Kidney (tissue), 13 donors: ENCODE measurements at regions not wholly inside any gene's neighbourhood (a gene's known extent, or its start where the extent isn't known, plus 50 kb on each side); places are given as distances from the start of the nearest gene placed in this dataset.

Experiments
- DNase-seq, 5 donors: peaks; one replicate each; pipeline ENCODE4 v3.0.0-alpha.2; 2013 to 2020
- FAIRE-seq: peaks from 2 replicates; lab custom pipeline; 2012; peaks lifted over from hg19 to GRCh38; lab: Jason Lieb, UNC
- H3K27ac ChIP-seq, 2 donors: one replicate each; pipeline ENCODE4 v1.7.0; 2013; ENCODE audit warnings: low read depth in 2 of 2, low read length in 2 of 2, inconsistent platforms in 1 of 2
- H3K27me3 ChIP-seq: one replicate; pipeline ENCODE4 v1.7.1; 2013; ENCODE audit warnings: low read length, inconsistent platforms; ENCODE audit not compliant: control insufficient read depth, insufficient read depth
- H3K36me3 ChIP-seq, 3 donors: one replicate each; pipeline versions ENCODE4 v1.7.0 to v1.7.1; 2013; ENCODE audit warnings: low read length in 3 of 3, control low read depth in 1 of 3, inconsistent platforms in 1 of 3; ENCODE audit not compliant: insufficient read depth in 3 of 3, control insufficient read depth in 2 of 3
- H3K4me1 ChIP-seq, 3 donors: one replicate each; pipeline versions ENCODE4 v1.7.0 to v1.7.1; 2013; ENCODE audit warnings: low read length in 3 of 3, inconsistent platforms in 1 of 3, low read depth in 1 of 3; ENCODE audit not compliant: control insufficient read depth in 2 of 3, insufficient read depth in 2 of 3
- H3K4me3 ChIP-seq, 3 donors: one replicate each; pipeline versions ENCODE4 v1.7.0 to v1.8.1; 2013; ENCODE audit warnings: low read length in 3 of 3, control low read depth in 1 of 3, inconsistent platforms in 1 of 3
- H3K9ac ChIP-seq, 3 donors: one replicate each; pipeline versions ENCODE4 v1.7.0 to v1.7.1; 2013; ENCODE audit warnings: low read length in 3 of 3, control low read depth in 1 of 3, inconsistent platforms in 1 of 3
- H3K9me3 ChIP-seq, 3 donors: one replicate each; pipeline versions ENCODE4 v1.7.0 to v1.7.1; 2013; ENCODE audit warnings: low read length in 3 of 3, control low read depth in 1 of 3, inconsistent platforms in 1 of 3; ENCODE audit not compliant: control insufficient read depth in 2 of 3, insufficient read depth in 1 of 3
- intact Hi-C: fragments of 100-400 bp; cut with DNase I; formaldehyde crosslinking; loops from one replicate; pipeline ENCODE4 v1.11.1; 2022
- TF ChIP-seq, protein P1 (sequence below): IDR thresholded peaks from 3 replicates; pipeline ENCODE4 v1.5.1; 2012; ENCODE audit warnings: mild to moderate bottlenecking, moderate library complexity, borderline replicate concordance; ENCODE audit not compliant: insufficient read depth; ENCODE audit errors: extremely low read depth
- donor health status: control.
- donor health status: control.
- donor health status: control.
- donor health status: control.
- donor health status: control.
- donor health status: DM: yes; HTN: yes; CAD: no.
- donor health status: Normal renal cell carcinoma (clear cell type).

DNA sequence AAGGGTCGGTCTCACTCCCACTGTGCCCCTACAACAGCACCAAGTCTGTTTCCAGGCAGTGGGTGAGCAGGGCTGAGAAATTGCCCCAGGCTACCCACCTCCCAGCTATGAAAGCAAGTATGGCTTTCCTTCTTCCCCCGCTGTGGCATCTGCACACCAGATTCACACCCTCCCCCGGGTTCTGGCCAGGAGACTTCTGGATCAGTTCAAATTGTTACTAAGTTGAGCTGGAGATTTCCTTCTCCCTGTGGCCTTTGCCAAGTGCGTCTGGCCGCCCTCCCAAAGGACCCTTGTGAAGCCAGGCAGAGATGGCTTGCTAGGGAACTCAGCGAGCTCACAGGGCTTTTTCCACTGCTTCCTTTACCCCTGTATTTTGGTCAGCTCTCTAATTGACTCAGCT, 555.4 kb downstream of the SH2D4B start:
- Histone ChIP-seq H3K4me3 (no peak overlapping the region), H3K27me3 (no peaks in the 10 kb centered on the region), H3K9ac (no peak overlapping the region), H3K4me1 (no peaks in the 10 kb centered on the region), H3K27ac (no peak overlapping the region), H3K9me3 (no peaks in the 10 kb centered on the region), H3K36me3 (no peaks in the 10 kb centered on the region)
- TF ChIP-seq, protein P1, sequence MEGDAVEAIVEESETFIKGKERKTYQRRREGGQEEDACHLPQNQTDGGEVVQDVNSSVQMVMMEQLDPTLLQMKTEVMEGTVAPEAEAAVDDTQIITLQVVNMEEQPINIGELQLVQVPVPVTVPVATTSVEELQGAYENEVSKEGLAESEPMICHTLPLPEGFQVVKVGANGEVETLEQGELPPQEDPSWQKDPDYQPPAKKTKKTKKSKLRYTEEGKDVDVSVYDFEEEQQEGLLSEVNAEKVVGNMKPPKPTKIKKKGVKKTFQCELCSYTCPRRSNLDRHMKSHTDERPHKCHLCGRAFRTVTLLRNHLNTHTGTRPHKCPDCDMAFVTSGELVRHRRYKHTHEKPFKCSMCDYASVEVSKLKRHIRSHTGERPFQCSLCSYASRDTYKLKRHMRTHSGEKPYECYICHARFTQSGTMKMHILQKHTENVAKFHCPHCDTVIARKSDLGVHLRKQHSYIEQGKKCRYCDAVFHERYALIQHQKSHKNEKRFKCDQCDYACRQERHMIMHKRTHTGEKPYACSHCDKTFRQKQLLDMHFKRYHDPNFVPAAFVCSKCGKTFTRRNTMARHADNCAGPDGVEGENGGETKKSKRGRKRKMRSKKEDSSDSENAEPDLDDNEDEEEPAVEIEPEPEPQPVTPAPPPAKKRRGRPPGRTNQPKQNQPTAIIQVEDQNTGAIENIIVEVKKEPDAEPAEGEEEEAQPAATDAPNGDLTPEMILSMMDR, result no peak
- DNase-seq, result no peak
- no peak for FAIRE-seq
- intact Hi-C loops, result no loop called here

DNA sequence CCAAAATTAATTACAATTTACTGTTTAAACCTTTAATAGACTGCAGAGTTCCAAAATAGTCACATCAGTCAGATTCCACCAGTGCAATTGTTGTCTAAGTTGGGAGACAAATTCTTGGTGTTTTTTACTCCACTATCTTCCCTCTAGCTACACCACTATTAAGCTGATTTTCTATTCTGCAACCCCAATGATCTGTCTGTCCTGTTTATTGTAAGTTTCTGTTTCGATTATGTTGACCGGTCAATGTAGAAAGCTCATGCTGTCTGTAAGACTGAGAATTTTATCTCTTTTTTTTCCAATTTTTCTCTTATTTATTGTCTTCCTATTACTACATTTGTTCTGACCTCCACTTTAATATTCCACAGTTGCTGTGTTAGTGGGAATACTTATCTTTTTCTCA, 557.5 kb downstream of the SH2D4B start:
- Histone ChIP-seq H3K4me3 (no peak overlapping the region), H3K27me3 (no peaks in the 10 kb centered on the region), H3K36me3 (no peaks in the 10 kb centered on the region), H3K9ac (no peak overlapping the region), H3K4me1 (no peaks in the 10 kb centered on the region), H3K9me3 (no peaks in the 10 kb centered on the region), H3K27ac (no peak overlapping the region)
- FAIRE-seq, result no peak
- intact Hi-C loops, result no loop called here
- TF ChIP-seq, protein P1, result no peak
- DNase-seq, result no peak

DNA sequence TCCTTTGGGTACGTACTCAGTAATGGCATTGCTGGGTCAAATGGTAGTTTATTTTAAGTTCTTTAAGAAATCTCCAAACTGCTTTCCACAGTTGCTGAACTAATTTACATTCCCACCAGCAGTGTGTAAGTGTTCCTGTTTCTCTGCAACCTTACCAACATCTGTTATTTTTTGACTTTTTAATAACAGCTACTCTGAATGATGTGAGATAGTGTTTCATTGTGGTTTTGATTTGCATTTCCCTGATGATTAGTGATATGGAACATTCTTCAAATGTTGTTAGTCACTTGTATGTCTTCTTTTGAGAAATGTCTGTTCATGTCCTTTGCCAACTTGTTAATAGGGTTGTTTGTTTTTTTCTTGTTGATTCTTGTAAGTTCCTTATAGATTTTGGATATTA, 558.9 kb downstream of the SH2D4B start:
- Histone ChIP-seq H3K36me3 (no peaks in the 10 kb centered on the region), H3K27ac (no peak overlapping the region), H3K27me3 (no peaks in the 10 kb centered on the region), H3K9me3 (no peaks in the 10 kb centered on the region), H3K4me3 (no peak overlapping the region), H3K4me1 (no peaks in the 10 kb centered on the region), H3K9ac (no peak overlapping the region)
- FAIRE-seq (no peak), DNase-seq (no peak)
- intact Hi-C loops, result no loop called here
- TF ChIP-seq, protein P1, result no peak

DNA sequence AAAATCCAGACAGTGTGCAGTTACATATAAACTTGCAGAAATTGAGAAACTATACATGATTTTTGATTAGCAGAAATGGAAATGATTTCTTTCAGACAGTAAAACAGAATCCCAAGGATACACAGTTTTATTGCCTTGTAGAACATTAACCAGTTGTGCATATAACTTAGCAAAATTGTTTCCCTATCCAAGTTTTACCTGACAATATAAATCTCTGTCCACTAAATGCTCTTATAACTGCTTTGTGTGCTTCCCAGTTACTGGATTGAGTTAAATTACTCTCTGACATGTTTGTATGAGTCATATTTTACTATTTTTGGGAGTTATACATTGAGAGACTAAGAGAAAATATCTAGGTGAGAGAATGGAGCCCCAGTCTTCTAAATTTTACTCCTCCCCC, 563.4 kb downstream of the SH2D4B start:
- TF ChIP-seq, protein P1, result no peak
- FAIRE-seq, result no peak
- intact Hi-C loops, result no loop called here

More for the DNA sequence above, 563.4 kb downstream of the SH2D4B start:
- H3K4me1 ChIP-seq, result no peaks in the 10 kb centered on the region
- H3K9ac ChIP-seq, result no peak overlapping the region
- no peak overlapping the region for H3K27ac ChIP-seq
- no peaks in the 10 kb centered on the region for H3K9me3 ChIP-seq
- no peak overlapping the region for H3K4me3 ChIP-seq
- no peak for DNase-seq
- no peaks in the 10 kb centered on the region for H3K36me3 ChIP-seq
- H3K27me3 ChIP-seq, result no peaks in the 10 kb centered on the region
